ENCODE measurements at regions not wholly inside any gene's neighbourhood (a gene's known extent, or its start where the extent isn't known, plus 50 kb on each side); places are given as distances from the start of the nearest gene placed in this dataset.

DNA sequence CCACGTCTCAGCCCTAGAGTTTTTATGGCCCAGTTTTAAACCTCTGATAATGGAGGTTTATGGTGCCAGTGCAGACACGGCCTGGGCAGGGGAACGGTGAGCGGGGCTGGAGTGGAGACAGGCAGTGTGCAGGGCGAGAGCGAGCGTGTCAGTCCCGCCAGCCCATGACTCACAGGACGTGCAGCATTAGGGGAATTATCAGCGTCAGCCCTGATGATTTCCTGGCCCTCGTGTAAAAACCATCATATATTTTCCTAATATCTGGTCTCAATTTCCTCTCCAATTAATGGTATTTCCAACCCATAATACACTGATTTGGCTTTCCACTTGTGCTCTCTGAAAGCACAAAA, 104.6 kb upstream of the VSTM2B start:
- no peak for DNase-seq
- Histone ChIP-seq H3K9ac (ENCODE audit: insufficient read depth, low read length, poor library complexity, severe bottlenecking) (no peak overlapping the region), H3K27ac (ENCODE audit: low read depth in 1 of 2, low read length in 2 of 2) (no peak overlapping the region), H3K9me3 (replicated peaks in 1 of 2; ENCODE audit: control insufficient read depth in 1 of 2, insufficient read depth in 1 of 2, low read length in 2 of 2) (no peaks in the 10 kb centered on the region), H3K4me1 (ENCODE audit: control insufficient read depth in 1 of 2, insufficient read depth in 2 of 2, low read length in 2 of 2) (no peaks in the 10 kb centered on the region), H3K4me3 (replicated peaks in 1 of 3; ENCODE audit: low read depth in 2 of 3, low read length in 3 of 3) (no peak overlapping the region), H4K20me1 (ENCODE audit: insufficient read depth, low read length) (no peaks in the 10 kb centered on the region), H3K4me2 (replicated peaks; ENCODE audit: extremely low read depth, low read length, poor library complexity, severe bottlenecking) (no peak overlapping the region), H3K36me3 (replicated peaks in 1 of 2; ENCODE audit: control insufficient read depth in 1 of 2, insufficient read depth in 2 of 2, low read length in 2 of 2) (no peaks in the 10 kb centered on the region), H2AFZ (ENCODE audit: insufficient read depth, low read depth, low read length, poor library complexity, severe bottlenecking) (no peak overlapping the region), H3K79me2 (ENCODE audit: insufficient read depth, low read length) (no peaks in the 10 kb centered on the region), H3K27me3 (ENCODE audit: control insufficient read depth in 2 of 2, insufficient read depth in 2 of 2, low read length in 2 of 2) (no peaks in the 10 kb centered on the region)
- peaks cover 2 to 3% (median 2%) of the 10 kb centered on the region in 3 donors for H3K27me3 Mint-ChIP-seq (ENCODE audit: low read depth in 3 of 3)
- H3K4me3 Mint-ChIP-seq, result no peak overlapping the region
- no peaks in the 10 kb centered on the region for H3K4me1 Mint-ChIP-seq
- WGBS (ENCODE audit: insufficient coverage), result 61% methylated on average over 9 of the region's 11 CpGs
- intact Hi-C loops (cut with micrococcal nuclease), result no loop called here
- TF ChIP-seq, protein P1, sequence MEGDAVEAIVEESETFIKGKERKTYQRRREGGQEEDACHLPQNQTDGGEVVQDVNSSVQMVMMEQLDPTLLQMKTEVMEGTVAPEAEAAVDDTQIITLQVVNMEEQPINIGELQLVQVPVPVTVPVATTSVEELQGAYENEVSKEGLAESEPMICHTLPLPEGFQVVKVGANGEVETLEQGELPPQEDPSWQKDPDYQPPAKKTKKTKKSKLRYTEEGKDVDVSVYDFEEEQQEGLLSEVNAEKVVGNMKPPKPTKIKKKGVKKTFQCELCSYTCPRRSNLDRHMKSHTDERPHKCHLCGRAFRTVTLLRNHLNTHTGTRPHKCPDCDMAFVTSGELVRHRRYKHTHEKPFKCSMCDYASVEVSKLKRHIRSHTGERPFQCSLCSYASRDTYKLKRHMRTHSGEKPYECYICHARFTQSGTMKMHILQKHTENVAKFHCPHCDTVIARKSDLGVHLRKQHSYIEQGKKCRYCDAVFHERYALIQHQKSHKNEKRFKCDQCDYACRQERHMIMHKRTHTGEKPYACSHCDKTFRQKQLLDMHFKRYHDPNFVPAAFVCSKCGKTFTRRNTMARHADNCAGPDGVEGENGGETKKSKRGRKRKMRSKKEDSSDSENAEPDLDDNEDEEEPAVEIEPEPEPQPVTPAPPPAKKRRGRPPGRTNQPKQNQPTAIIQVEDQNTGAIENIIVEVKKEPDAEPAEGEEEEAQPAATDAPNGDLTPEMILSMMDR (IDR thresholded peaks at IDR 0.05), result no peak
- peaks cover 0 to 5% (median 2%) of the 10 kb centered on the region in 7 donors for H3K9me3 Mint-ChIP-seq
- H3K27ac Mint-ChIP-seq, result no peak overlapping the region
- no peaks in the 10 kb centered on the region for H3K36me3 Mint-ChIP-seq

DNA sequence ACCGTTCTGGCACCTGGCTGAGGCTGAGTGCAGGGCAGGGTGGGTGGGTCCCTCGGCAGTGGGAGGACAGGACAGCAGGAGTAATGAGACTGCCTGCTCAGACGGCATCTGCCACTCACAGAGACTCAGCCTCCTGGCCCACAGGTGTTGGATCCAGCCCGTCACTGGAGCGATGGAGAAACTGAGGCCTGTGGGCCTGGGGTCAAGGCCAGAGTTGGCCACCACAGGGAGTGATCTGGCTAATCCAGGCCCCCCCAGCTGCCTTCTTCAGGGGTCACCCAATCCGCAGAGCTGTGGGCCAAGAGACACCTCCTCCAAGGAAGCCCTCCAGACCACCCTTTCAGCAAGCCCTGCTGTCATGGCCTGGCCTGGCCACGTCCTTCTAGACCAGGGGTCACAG, 103.7 kb upstream of the VSTM2B start:
- Histone ChIP-seq H3K4me3 (replicated peaks in 1 of 3; ENCODE audit: low read depth in 2 of 3, low read length in 3 of 3) (no peak overlapping the region), H2AFZ (ENCODE audit: insufficient read depth, low read depth, low read length, poor library complexity, severe bottlenecking) (no peak overlapping the region), H3K79me2 (ENCODE audit: insufficient read depth, low read length) (no peaks in the 10 kb centered on the region), H4K20me1 (ENCODE audit: insufficient read depth, low read length) (no peaks in the 10 kb centered on the region), H3K4me1 (ENCODE audit: control insufficient read depth in 1 of 2, insufficient read depth in 2 of 2, low read length in 2 of 2) (no peaks in the 10 kb centered on the region), H3K9me3 (replicated peaks in 1 of 2; ENCODE audit: control insufficient read depth in 1 of 2, insufficient read depth in 1 of 2, low read length in 2 of 2) (no peaks in the 10 kb centered on the region), H3K4me2 (replicated peaks; ENCODE audit: extremely low read depth, low read length, poor library complexity, severe bottlenecking) (no peak overlapping the region), H3K36me3 (replicated peaks in 1 of 2; ENCODE audit: control insufficient read depth in 1 of 2, insufficient read depth in 2 of 2, low read length in 2 of 2) (no peaks in the 10 kb centered on the region), H3K27me3 (ENCODE audit: control insufficient read depth in 2 of 2, insufficient read depth in 2 of 2, low read length in 2 of 2) (no peaks in the 10 kb centered on the region), H3K9ac (ENCODE audit: insufficient read depth, low read length, poor library complexity, severe bottlenecking) (no peak overlapping the region), H3K27ac (ENCODE audit: low read depth in 1 of 2, low read length in 2 of 2) (no peak overlapping the region)
- H3K27me3 Mint-ChIP-seq (ENCODE audit: low read depth in 3 of 3), result peaks cover 2 to 5% (median 2%) of the 10 kb centered on the region in 3 donors
- no peak for DNase-seq
- TF ChIP-seq, protein P1 (IDR thresholded peaks at IDR 0.05), result no peak
- no peaks in the 10 kb centered on the region for H3K36me3 Mint-ChIP-seq
- intact Hi-C loops (cut with micrococcal nuclease), result no loop called here
- no peak overlapping the region for H3K4me3 Mint-ChIP-seq
- 71% methylated on average over 5 of the region's 7 CpGs for WGBS (ENCODE audit: insufficient coverage)
- H3K27ac Mint-ChIP-seq, result no peak overlapping the region
- H3K4me1 Mint-ChIP-seq, result no peaks in the 10 kb centered on the region
- peaks cover 0 to 5% (median 2%) of the 10 kb centered on the region in 7 donors for H3K9me3 Mint-ChIP-seq

All from CD14-positive monocyte (primary cell).